ENCODE measurements at regions not wholly inside any gene's neighbourhood (a gene's known extent, or its start where the extent isn't known, plus 50 kb on each side); places are given as distances from the start of the nearest gene placed in this dataset.
"Not testable (repeated sequence)": the region's sequence is repeated elsewhere in the genome, so short reads cannot be mapped to it uniquely, and the experiment has no call there.

DNA sequence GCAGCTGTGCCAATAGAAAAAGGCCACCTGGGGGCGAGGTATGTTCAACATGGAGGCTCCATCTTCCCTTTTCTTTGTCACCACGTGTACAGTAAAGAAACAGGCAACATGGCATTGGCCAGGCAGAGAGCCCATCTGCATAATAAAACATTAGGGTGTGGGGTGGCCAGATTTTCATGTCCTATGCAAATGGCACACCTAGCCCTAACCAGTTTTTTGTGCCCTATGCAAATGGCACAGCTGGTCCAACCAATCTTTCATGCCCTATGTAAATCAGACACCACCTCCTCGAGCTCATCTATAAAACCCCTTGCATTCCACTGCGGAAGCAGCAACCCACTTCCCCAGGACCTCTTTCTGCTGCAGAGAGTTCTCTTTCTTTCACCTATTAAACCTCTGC is 149.1 kb upstream of the RGS6 start:
- DNase-seq (ENCODE audit: low spot score), result no peak

DNA sequence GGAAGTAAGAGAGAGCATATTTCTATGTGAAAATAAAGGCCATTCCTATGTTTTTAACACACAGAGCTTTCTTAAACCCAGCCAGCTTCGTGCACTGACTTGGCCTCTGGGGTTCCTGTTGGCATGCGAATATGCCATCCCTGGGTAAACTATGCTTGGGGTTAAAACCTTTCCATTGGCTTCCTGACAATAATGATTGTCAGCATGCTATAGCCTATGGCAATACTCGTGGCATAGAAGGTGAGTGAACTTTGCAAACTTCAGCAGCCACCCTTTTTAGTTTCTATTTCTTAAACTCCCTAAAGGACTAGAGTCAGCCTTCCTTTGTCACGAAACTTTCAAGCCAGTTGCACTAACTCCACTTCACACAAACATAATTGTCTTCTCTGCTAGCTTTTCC is 148.4 kb upstream of the RGS6 start:
- no peak for DNase-seq (ENCODE audit: low spot score)

DNA sequence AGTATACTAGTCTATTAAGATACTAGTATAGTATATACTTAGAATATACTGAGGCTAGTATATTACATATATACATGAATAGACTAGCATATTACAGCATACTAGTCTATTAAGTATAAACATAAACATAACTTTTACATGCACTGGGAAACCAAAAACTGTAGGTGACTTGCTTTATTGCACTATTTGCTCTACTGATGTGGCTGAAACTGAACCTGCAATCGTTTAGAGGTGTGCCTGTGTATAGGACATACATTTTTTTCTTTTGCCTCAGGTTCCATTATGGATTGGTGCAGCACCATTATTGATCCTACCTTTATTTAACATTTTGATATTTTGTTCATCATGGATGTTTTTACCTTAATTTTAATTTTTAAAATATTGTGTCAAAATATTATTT is 143.2 kb upstream of the RGS6 start:
- DNase-seq (ENCODE audit: low spot score), result no peak

DNA sequence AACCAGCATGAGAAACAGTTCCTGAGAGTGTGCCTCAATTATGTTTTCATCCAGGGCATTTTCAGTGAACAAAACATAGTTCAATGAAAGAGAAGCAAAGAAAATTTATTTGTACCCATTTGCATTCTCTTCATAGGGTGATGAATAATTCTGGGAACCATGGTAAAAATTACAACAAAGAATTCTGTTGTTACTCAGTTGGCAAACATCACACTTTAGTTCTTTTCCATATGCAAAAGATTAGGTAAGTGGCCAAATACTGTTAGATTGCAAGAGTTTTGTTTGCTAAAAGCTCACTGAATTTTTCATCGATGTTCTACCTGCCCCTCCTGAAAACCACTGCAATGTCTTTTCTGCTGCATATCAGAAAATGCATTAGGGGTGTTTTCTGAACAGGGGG is 132.4 kb upstream of the RGS6 start:
- DNase-seq (ENCODE audit: low spot score), result no peak

DNA sequence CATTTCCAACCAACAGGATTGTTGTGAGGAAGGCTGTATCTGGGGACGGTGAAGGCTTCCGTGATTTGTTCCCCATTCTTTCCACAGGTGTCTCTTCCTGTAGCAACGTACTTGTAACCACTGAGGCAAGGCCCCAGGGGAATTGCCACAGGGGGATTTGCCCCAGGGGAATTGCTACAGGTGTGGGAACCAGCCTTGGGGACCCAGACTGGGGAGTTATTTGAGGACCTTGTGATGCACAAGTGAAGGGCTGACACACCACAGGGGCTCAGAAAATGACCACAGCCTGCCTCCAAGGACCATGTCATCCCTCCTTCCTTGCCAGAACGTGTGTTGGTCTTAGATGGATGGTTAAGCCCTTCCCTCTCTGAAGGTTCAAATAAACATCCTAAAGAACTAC is 131.4 kb upstream of the RGS6 start:
- DNase-seq (ENCODE audit: low spot score), result no peak

DNA sequence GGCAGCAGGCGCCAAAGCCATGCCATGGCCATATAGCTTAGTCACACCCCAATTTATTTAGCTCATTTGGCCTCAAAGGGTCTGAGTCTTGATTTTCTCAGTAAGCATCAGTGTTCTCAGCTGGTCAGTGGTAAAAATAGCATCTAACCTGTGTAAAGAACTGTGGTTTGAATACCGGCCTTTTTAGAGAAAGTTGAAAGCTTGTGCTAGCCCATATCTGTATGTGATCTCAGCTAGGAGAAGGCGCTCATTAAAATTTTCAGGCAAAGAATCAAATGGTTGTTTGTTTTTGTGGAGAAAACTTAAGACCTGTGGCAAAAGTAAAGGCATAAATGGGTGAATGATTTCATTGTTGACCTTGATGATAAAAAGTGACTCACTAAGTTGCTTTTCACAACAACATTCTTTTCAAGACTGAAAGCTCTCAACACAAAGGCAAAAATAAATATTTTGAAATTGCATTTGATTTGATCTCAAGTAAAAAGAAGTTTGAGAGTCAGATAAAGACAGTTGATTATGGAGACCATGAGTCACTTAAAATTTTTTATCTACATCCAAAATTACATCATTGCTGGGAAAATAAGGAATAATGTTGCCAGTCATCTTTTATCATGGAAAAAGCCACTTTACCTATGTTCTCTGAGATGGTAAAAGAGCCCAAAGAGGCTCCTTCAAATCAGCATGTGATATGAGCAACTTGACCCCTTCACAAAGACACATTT is 128.5 kb upstream of the RGS6 start:
- no peak for DNase-seq (ENCODE audit: low spot score)

DNA sequence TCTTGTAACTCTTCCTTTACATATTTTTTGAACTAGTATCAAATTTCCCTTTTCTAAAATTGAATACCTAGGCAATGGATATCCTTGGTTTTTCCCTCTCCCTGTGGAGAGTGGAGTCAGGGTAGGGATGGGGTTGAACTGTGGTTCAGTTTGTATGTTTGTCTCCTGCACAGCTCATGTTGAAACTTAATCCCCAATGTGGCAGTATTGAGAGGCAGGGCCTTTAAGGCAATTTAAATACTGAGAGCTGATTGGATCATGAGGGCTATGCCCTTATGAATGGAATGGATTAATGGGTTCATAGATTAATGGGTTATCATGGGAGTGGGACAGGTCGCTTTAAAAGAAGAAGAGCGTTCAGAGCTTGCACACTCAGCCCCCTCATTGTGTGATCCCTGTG is 127.2 kb upstream of the RGS6 start:
- DNase-seq (ENCODE audit: low spot score), result no peak

DNA sequence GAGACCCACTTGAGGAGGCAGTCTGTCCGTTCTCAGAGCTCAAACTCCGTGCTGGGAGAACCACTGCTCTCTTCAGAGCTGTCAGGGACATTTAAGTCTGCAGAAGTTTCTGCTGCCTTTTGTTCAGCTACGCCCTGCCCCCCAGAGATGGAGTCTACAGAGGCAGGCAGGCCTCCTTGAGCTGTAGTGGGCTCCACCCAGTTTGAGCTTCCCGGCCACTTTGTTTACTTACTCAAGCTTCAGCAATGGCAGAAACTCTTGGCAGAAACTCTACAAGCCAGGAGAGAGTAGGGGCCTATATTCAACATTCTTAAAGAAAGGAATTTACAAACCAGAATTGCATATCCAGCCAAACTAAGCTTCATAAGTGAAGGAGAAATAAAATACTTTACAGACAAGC is 125.2 kb upstream of the RGS6 start:
- not testable (repeated sequence) for DNase-seq (ENCODE audit: low spot score)

DNA sequence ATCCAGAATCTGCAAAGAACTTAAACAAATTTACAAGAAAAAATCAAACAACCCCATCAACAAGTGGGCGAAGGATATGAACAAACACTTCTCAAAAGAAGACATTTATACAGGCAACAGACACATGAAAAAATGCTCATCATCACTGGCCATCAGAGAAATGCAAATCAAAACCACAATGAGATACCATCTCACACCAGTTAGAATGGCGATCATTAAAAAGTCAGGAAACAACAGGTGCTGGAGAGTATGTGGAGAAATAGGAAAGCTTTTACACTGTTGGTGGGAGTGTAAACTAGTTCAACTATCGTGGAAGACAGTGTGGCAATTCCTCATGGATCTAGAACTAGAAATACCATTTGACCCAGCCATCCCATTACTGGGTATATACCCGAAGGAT is 121.4 kb upstream of the RGS6 start:
- DNase-seq (ENCODE audit: low spot score), result not testable (repeated sequence)

DNA sequence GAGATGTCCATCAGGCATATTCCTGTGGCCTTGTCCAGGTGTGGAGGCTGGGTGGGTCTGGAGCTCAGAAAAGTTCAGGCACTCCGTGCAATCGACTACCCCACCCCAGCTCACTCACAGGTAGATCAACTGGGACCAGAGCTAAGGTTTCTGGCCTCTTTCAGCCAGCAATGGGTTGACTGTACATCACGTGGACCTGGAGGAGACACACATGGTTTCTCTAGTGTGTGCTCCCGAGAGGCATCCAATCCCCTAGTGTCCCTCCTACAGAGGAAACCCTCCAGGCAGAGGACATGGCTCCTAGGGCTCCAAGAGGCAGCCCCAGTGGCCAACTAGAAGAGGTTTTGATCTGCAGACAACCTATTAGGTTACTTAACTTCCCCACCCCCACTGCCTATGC is 119.5 kb upstream of the RGS6 start:
- no peak for DNase-seq (ENCODE audit: low spot score)

DNA sequence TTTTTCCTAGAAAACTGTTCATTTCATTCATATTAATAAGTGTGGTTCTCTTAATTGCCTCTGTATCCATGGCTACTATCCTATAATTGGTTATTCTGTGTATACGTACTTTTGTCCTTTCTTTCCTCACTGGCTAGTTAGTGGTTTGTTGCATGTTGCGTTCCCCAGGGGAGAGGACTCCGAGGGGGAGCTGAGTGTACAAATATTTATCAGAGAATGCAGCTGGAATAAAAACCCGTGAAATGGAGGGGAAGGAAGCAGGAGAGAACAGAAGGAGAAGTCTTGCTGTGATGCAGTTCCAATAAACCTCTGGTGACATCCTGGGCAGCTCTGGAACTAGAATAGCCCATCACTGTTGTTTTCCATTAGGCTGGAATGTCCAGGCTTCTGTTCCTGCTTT is 117.1 kb upstream of the RGS6 start:
- DNase-seq (ENCODE audit: low spot score), result no peak

DNA sequence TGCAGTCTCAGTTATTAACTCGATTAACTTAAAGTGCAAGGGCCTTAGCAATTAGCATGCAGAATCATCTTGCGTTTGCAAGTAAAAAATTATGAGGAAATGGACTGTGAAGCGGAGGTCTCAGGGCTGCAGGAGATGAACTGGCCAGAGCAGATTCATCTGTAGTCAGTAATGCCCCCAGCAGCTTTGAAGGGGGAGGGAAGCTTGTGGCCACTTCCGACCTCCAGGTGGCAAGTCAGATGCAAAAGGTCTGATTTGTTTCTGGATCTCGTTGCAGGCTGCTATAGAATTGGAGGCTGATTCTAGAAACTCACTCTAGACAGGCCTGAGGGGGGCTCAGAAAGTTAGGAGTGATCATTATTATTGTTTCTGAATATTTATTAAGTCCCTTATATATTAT is 107.4 kb upstream of the RGS6 start:
- no peak for DNase-seq (ENCODE audit: low spot score)

DNA sequence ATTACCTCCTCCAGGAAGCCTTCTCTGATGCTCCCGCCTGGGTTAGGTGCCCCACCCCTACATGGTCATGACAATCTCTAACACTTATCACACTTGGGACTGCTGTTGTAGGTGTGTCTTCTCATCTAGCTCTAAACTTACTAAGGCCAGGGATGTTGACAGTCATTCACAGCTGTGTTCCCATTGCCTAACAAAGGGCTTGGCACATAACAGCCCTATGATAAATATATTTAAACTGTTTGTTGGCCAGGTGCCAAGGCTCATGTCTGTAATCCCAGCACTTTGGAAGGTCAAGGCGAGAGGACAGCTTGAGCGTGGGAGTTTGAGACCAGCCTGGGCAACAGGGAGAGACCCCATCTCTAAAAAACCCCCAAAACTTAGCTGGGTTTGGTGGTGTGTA is 98.8 kb upstream of the RGS6 start:
- no peak for DNase-seq (ENCODE audit: low spot score)

DNA sequence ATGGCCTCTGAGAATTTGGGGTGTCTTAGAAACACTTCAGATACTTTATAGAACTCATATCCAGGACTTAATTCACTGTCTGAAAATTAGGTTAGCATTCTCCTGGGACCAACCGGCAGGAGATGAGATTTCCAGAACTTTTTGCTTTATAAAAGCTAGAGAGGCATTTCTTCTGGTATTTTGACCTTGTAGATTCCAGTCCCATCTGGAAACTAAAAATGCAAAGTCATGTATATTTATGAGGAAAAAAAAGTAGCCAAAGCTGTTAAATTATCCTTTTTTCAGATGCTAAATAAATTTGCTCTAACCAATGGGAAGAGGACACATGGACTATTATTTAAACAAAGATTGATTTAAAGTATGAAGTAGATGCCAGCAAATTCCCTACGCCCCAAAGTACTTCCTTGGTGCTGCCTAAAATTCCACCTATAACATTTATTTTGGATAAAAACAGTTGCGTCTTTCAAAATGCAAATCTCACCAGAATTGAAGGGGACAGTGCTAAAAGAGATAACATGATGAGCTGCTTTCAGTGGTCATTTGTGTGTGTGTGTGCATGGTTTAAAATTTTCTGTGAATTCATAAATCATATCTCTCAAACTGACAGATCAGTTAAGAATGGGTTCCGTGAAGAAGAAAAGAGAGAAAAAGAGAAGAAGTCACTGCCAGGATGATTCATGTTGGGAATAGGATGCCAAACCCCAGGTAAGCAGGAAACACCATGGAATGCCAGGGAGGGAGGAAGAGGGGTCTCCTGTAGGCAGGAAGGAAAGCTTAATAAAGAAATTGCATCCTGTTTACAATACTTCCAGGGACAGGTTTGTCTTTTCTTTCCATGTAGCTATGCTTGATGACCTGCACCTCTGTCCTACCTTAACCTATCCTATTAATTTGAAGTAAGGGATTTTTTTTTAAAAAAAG is 97.7 kb upstream of the RGS6 start:
- no peak for DNase-seq (ENCODE audit: low spot score)

DNA sequence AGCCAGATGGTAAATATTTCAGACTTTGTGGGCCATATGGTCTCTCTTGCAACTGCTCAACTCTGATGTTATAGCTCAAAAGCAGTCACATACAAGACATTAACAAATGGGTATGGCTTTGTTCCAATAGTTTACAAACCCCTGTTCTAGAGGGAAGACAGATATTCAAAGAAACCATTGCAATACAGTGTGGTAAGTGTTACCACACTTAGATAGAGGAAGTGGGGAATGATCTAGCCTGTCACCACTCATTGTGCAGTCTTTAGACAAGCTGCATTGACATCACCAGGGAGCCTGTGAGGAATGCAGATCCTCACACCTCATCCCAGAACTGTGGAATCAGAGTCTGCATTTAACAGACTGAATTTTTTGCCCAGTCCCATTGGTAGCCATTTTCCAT is 80.0 kb upstream of the RGS6 start:
- DNase-seq (ENCODE audit: low spot score), result no peak

DNA sequence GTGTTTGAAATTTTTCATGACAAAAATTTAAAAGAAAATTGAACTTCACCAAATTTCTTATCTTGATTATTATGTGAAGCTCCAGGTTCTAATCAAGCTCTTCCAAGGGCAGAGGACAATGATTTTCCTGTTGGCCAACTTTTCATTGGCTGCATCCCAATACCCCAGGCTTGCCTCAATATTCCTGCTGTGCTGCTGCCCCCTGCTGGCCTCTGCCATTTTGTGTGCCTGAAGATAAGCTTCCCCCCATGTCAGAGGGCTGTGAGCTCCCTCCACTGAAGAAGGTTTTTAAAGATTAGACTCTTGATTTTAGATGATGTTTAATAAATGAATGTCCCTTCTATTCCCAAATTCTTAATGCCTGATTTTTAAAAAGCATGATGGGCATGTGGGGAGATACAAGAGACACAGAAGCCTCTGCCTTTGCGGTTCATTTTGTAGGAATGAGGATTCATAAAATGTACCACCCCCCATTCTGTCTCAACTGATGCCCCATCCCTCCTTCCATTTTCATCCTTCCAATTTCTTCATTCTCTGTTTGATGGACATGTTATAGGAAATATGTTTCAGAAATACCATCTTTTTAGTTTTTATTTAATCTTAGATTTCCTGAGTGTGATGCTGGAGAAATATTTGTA is 76.7 kb upstream of the RGS6 start:
- peak; percentile 84 for DNase-seq (ENCODE audit: low spot score)

DNA sequence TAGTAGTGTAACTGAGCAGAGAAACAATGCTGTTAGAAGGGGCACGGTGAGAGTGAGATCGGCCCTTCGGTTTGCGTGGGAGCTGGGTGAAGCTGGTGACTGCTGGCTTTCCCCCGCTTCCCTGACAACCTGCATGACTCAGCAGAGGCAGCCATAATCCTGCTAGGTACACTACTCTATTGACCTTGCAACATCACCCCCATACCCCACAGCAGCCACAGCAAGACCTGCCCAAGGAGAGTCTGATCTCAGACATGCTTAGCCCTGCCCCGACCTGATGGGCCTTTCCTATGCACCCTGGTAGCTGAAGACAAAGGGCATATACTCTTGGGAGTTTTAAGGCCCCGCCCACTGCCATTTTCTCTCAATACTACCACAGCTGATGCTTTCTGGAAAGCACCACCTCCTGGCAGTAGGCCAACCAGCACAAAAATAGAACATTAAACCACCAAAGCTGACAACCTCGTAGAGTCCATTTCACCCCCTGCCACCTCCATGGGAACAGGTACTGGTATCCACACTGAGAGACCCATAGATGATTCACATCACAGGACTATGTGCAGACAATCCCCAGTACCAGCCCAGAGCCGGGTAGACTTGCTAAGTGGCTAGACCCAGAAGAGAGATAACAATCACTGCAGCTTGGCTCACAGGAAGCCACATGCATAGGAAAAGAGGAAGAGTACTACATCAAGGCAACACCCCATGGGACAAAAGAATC is 75.9 kb upstream of the RGS6 start:
- DNase-seq (ENCODE audit: low spot score), result no peak

DNA sequence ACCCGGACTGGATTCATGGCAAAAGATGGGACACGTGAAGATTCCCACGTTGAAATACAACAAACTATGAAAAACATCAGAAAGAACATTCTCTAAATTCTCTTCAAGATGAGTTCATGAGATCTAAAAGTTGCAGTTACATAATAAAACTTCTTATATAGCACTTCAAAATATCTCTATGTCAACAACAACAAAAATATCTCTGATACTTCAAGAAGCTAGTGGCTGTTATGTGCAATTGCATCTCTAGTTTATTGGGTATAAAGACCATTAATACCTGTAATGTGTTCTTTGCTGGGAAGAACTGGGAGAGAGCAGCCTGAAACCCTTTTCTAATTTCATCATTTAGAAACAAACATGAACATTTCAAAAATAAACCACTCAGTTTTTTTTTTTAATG is 69.2 kb upstream of the RGS6 start:
- DNase-seq (ENCODE audit: low spot score), result no peak

DNA sequence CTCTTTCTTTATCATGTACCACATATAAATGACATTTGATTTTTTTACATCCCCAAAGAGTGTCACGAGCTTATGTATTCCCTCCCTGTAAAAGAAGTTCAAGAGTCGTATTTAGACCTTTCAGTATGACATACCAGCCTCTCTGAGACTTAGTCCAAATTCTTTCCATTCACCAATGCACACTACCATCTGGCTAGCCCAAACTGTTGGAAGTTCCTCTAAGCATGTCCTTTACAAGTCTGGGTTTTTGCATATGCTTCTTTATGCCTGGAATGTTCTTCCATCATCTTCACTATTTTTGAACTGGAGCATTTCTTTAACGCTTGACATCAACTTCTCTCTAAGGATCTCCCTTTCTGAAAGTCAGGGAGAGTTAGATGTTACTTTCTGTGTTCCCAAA is 68.5 kb upstream of the RGS6 start:
- no peak for DNase-seq (ENCODE audit: low spot score)
